ENCODE measurements at regions not wholly inside any gene's neighbourhood (a gene's known extent, or its start where the extent isn't known, plus 50 kb on each side); places are given as distances from the start of the nearest gene placed in this dataset.

DNA sequence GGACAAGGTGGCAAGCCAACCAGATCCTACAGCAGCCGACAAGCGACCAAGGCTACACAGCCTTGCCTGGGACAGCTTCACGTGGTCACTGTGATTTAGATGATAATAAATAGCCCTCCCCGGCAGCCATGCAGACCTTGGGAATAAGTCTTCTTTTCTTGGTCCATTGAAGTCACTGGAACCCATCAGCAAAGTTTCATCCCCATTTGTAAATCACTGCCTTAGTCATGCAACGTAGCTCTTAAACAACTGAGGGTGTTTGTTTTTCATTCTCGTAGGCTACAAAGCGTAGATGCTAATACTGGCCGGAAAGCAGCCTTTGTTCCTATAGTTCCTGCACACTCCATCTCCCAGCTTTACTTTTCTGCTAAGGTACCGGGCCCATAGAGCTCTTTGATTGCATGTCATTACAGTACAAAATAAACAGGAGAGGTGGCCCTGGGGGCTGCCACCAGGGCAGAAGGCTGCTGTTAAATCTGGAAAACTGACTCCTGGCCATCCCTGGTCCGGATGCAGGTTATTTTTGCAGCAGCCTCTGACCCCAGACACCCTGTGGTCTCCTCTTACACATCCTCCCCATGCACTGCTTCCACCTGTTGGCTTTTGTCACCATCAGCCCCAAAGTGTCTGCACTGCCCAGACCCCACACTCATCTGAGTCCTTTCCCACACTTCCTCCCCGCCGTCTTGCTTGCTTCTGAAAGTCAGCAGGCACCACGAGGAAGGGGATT, 105.5 kb downstream of the TOMM20 start:
- no peak for TF ChIP-seq CTCF (optimal IDR thresholded peaks at IDR 0.05 in 1 of 3, IDR thresholded peaks at IDR 0.05 in 1 of 3, conservative IDR thresholded peaks at IDR 0.05 in 1 of 3; ENCODE audit: extremely low read depth in 1 of 3, insufficient read depth in 2 of 3, low read length in 3 of 3)
- TF ChIP-seq EZH2 (IDR thresholded peaks at IDR 0.05; ENCODE audit: low read length), result no peak
